Activated naive CD4-positive, alpha-beta T cell (primary cell): ENCODE measurements at regions not wholly inside any gene's neighbourhood (a gene's known extent, or its start where the extent isn't known, plus 50 kb on each side); places are given as distances from the start of the nearest gene placed in this dataset.

Experiments
- DNase-seq, 4 experiments: peaks; one replicate each; lab custom pipeline; 2025; lab: John Stamatoyannopoulos, UW

GRCh38 chr3:70120357-70120966, 120.9 kb downstream of the SAMMSON start:
- peak in 3 of 4 experiments; percentile 0 to 33 (median 13) for DNase-seq

- DNase-seq: no peak
Measured at GRCh38 chr3:70127192-70127591, 127.7 kb downstream of the SAMMSON start.

- DNase-seq: no peak
Measured at GRCh38 chr3:70137366-70137765, 137.8 kb downstream of the SAMMSON start.

GRCh38 chr3:70138606-70139005, 139.1 kb downstream of the SAMMSON start:
- no peak for DNase-seq
